ENCODE measurements at regions not wholly inside any gene's neighbourhood (a gene's known extent, or its start where the extent isn't known, plus 50 kb on each side); places are given as distances from the start of the nearest gene placed in this dataset.

- TF ChIP-seq, protein P1, sequence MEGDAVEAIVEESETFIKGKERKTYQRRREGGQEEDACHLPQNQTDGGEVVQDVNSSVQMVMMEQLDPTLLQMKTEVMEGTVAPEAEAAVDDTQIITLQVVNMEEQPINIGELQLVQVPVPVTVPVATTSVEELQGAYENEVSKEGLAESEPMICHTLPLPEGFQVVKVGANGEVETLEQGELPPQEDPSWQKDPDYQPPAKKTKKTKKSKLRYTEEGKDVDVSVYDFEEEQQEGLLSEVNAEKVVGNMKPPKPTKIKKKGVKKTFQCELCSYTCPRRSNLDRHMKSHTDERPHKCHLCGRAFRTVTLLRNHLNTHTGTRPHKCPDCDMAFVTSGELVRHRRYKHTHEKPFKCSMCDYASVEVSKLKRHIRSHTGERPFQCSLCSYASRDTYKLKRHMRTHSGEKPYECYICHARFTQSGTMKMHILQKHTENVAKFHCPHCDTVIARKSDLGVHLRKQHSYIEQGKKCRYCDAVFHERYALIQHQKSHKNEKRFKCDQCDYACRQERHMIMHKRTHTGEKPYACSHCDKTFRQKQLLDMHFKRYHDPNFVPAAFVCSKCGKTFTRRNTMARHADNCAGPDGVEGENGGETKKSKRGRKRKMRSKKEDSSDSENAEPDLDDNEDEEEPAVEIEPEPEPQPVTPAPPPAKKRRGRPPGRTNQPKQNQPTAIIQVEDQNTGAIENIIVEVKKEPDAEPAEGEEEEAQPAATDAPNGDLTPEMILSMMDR (IDR thresholded peaks at IDR 0.05 in 2 of 3, conservative IDR thresholded peaks at IDR 0.05 in 1 of 3; ENCODE audit: borderline replicate concordance in 1 of 3, insufficient read depth in 1 of 3, low read depth in 2 of 3, low read length in 2 of 3): no peak
- no peak for TF ChIP-seq EZH2phosphoT487 (IDR thresholded peaks at IDR 0.05; ENCODE audit: borderline replicate concordance)
- TF ChIP-seq POLR2AphosphoS5 (IDR thresholded peaks at IDR 0.05; ENCODE audit: low read depth, low read length): no peak
- no peak for TF ChIP-seq REST (IDR thresholded peaks at IDR 0.05; ENCODE audit: low read depth)
- no peak for TF ChIP-seq MAX (IDR thresholded peaks at IDR 0.05)
- no peak for TF ChIP-seq POLR2A (IDR thresholded peaks at IDR 0.05; ENCODE audit: borderline replicate concordance, extremely low read depth, insufficient read depth, insufficient read length)
- TF ChIP-seq JUND (IDR thresholded peaks at IDR 0.05): no peak
- no peak for TF ChIP-seq EGR1 (IDR thresholded peaks at IDR 0.05; ENCODE audit: low read depth)
- TF ChIP-seq YY1 (IDR thresholded peaks at IDR 0.05; ENCODE audit: extremely low read depth, insufficient replicate concordance, low read depth, low read length): no peak
- TF ChIP-seq SP1 (IDR thresholded peaks at IDR 0.05; ENCODE audit: low read depth): no peak
These were observed 77.3 kb upstream of the SLC1A3 start for GRCh38 chr5:36529142-36529541.

Data from HCT116 (cell line).